NCI-H2107 treated with DMSO at 0.1 percent for 48 hours (cell line): ENCODE measurements at regions not wholly inside any gene's neighbourhood (a gene's known extent, or its start where the extent isn't known, plus 50 kb on each side); places are given as distances from the start of the nearest gene placed in this dataset.
A peak's percentile ranks its signal among the peaks of the same experiment; 100 is the strongest.
"Not testable (repeated sequence)": the region's sequence is repeated elsewhere in the genome, so short reads cannot be mapped to it uniquely, and the experiment has no call there.

Experiments
- DNase-seq: peaks from one replicate; lab custom pipeline; 2025; ENCODE audit not compliant: unreplicated experiment; lab: John Stamatoyannopoulos, UW

GRCh38 chr7:153983186-153983585 is 69.0 kb upstream of the DPP6 start:
- not testable (repeated sequence) for DNase-seq

- DNase-seq: not testable (repeated sequence)
Measured at GRCh38 chr7:153989066-153989627, 63.1 kb upstream of the DPP6 start.

GRCh38 chr7:153989742-153990425 is 62.3 kb upstream of the DPP6 start:
- not testable (repeated sequence) for DNase-seq

- DNase-seq: peak; percentile 68
Measured at GRCh38 chr7:153991471-153991870, 60.7 kb upstream of the DPP6 start.

GRCh38 chr7:153993402-153993801 is 58.8 kb upstream of the DPP6 start:
- not testable (repeated sequence) for DNase-seq

GRCh38 chr7:153998896-153999295 is 53.3 kb upstream of the DPP6 start:
- DNase-seq: not testable (repeated sequence)
